ENCODE measurements at regions not wholly inside any gene's neighbourhood (a gene's known extent, or its start where the extent isn't known, plus 50 kb on each side); places are given as distances from the start of the nearest gene placed in this dataset.

DNA sequence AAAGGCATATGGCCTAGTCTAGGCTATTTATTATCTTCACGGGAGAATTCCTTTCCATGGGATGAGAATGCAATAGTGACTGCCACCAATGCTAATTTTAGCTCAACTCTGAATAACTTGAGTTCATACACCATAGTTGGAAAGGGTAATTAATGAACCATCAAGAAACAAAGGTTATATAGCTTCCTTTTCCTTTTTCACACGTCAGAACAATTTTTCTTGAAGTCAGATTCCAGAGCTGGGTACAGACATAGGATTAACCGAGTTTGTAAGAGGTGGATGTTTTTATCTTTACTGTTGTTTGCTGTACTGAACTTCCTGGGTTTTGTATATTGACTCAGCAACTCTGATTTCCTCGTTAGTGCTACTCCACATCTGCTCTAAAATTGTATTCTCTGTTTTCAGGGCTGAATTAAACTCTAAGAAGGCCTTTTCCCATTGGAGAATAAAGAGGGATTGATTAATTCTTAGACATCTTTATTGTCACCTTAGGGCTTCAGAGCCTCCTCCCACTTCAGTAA is 262.0 kb downstream of the NUF2 start:
- CTCF ChIA-PET, result no interaction called here
- POLR2A ChIA-PET, result no interaction called here
- 0 out of 2 replicates have a peak, but pooled peaks cover 5% of the 10 kb centered on the region for H3K36me3 Mint-ChIP-seq
- H3K4me3 Mint-ChIP-seq, result no peak overlapping the region
- peaks cover 3% of the 10 kb centered on the region; the same call in 1 of the 2 replicates for H3K9me3 Mint-ChIP-seq
- DNase-seq (ENCODE audit: low spot score), result no peak
- TF ChIP-seq ELF4 (CRISPR knock-in tag; IDR thresholded peaks at IDR 0.05; ENCODE audit: low read depth) (no peak), HMGXB4 (CRISPR knock-in tag; IDR thresholded peaks at IDR 0.05) (no peak), ZBTB21 (CRISPR knock-in tag; IDR thresholded peaks at IDR 0.05; ENCODE audit: borderline replicate concordance) (no peak), ZNF232 (CRISPR knock-in tag; IDR thresholded peaks at IDR 0.05) (no peak), EMX1 (CRISPR knock-in tag; IDR thresholded peaks at IDR 0.05) (no peak), GABPB1 (CRISPR knock-in tag; IDR thresholded peaks at IDR 0.05) (no peak)
- no peaks in the 10 kb centered on the region; the same call in 1 of the 2 replicates for H3K27me3 Mint-ChIP-seq (ENCODE audit: low read depth)
- peaks cover 29% of the 10 kb centered on the region for H3K4me1 Mint-ChIP-seq
- no peak for ATAC-seq
- H3K27ac Mint-ChIP-seq, result no peak overlapping the region

GRCh38 chr1:163585796-163586195 is 264.0 kb downstream of the NUF2 start:
- POLR2A ChIA-PET, result no interaction called here
- no peak for ATAC-seq

More at GRCh38 chr1:163585796-163586195, 264.0 kb downstream of the NUF2 start:
- CTCF ChIA-PET, result no interaction called here
- no peak for DNase-seq (ENCODE audit: low spot score)
- Mint-ChIP-seq H3K4me1 (peaks cover 41% of the 10 kb centered on the region), H3K9me3 (peaks cover 3% of the 10 kb centered on the region; the same call in 1 of the 2 replicates), H3K27me3 (ENCODE audit: low read depth) (peaks cover 3% of the 10 kb centered on the region; the same call in 1 of the 2 replicates), H3K27ac (no peak overlapping the region), H3K4me3 (no peak overlapping the region), H3K36me3 (0 out of 2 replicates have a peak, but pooled peaks cover 5% of the 10 kb centered on the region)
- no peak for TF ChIP-seq NR3C1 (CRISPR knock-in tag; conservative IDR thresholded peaks at IDR 0.05; ENCODE audit: low read depth)
- TF ChIP-seq ATF1 (CRISPR knock-in tag; IDR thresholded peaks at IDR 0.05), result no peak
- TF ChIP-seq CREM (CRISPR knock-in tag; IDR thresholded peaks at IDR 0.05), result no peak
- TF ChIP-seq PRRX2 (CRISPR knock-in tag; IDR thresholded peaks at IDR 0.05), result no peak
- TF ChIP-seq ATF2 (CRISPR knock-in tag; IDR thresholded peaks at IDR 0.05; ENCODE audit: borderline replicate concordance, low read depth), result no peak
- TF ChIP-seq MAX (CRISPR knock-in tag; IDR thresholded peaks at IDR 0.05), result no peak
- no peak for TF ChIP-seq ZNF232 (CRISPR knock-in tag; IDR thresholded peaks at IDR 0.05)
- no peak for TF ChIP-seq ZNF138 (CRISPR knock-in tag; conservative IDR thresholded peaks at IDR 0.05)
- TF ChIP-seq RELA (CRISPR knock-in tag; IDR thresholded peaks at IDR 0.05; ENCODE audit: borderline replicate concordance), result no peak
- TF ChIP-seq, protein P1, sequence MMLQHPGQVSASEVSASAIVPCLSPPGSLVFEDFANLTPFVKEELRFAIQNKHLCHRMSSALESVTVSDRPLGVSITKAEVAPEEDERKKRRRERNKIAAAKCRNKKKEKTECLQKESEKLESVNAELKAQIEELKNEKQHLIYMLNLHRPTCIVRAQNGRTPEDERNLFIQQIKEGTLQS (CRISPR knock-in tag; conservative IDR thresholded peaks at IDR 0.05), result no peak
- no peak for TF ChIP-seq ATF6 (CRISPR knock-in tag; IDR thresholded peaks at IDR 0.05)
- TF ChIP-seq, protein P2, sequence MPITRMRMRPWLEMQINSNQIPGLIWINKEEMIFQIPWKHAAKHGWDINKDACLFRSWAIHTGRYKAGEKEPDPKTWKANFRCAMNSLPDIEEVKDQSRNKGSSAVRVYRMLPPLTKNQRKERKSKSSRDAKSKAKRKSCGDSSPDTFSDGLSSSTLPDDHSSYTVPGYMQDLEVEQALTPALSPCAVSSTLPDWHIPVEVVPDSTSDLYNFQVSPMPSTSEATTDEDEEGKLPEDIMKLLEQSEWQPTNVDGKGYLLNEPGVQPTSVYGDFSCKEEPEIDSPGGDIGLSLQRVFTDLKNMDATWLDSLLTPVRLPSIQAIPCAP (CRISPR knock-in tag; IDR thresholded peaks at IDR 0.05), result no peak
- no peak for TF ChIP-seq NFATC4 (CRISPR knock-in tag; IDR thresholded peaks at IDR 0.05)
- TF ChIP-seq JUN (CRISPR knock-in tag; IDR thresholded peaks at IDR 0.05), result no peak
- no peak for TF ChIP-seq NFE2L1 (CRISPR knock-in tag; IDR thresholded peaks at IDR 0.05)
- TF ChIP-seq ZNF423 (CRISPR knock-in tag; IDR thresholded peaks at IDR 0.05), result no peak

Measured in WTC11 (cell line).